ENCODE measurements at regions not wholly inside any gene's neighbourhood (a gene's known extent, or its start where the extent isn't known, plus 50 kb on each side); places are given as distances from the start of the nearest gene placed in this dataset.

DNA sequence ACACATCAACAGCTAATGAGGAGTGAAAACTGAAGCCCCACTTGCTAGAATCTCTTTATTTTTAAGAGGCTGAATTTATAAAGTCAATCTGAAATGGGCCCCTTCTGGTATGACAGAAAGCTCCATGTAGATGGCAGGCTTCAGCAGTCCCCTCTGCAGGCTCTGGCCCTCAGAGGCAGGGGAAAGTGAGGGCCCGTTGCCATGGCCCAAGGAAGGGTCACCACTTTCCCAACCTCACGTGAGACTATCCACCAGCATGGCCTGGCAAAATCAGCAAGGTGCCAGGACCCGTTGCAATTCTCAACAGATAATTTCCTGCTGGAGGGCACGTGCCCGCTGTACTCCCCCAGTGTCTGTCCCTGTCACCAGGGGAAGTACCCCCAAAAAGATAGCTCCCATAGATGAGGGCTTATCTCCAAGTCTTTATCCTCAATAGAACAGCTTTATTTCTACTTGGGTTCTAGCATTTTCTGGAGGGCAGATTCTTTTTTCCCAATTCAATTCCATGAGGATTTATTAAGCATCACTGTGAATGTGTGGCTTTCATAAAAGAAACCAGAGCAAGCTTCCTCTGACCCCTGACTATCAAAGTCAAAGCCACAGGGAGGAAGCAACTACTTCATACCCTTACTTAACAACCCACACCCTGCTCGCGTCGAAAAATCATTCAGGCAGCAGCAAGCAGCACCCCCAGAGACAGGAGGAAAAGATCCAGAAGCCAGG is 85.4 kb upstream of the FSTL4 start:
- no peaks in the 10 kb centered on the region for H3K9me3 ChIP-seq (replicated peaks in 1 of 2; ENCODE audit: control insufficient read depth in 2 of 2, insufficient read depth in 1 of 2, low read depth in 1 of 2, low read length in 2 of 2)
- H3K79me1 ChIP-seq (ENCODE audit: low read depth, low read length), result no peaks in the 10 kb centered on the region
- H3K36me3 ChIP-seq (replicated peaks in 1 of 2; ENCODE audit: control insufficient read depth in 2 of 2, insufficient read depth in 2 of 2, low read length in 2 of 2), result no peaks in the 10 kb centered on the region
- H2AK5ac ChIP-seq (ENCODE audit: low read depth, low read length), result no peak overlapping the region
- no peak overlapping the region for H4K8ac ChIP-seq (ENCODE audit: low read depth, low read length)
- no peak overlapping the region for H2BK5ac ChIP-seq (ENCODE audit: low read length)
- no peak overlapping the region for H3K4me2 ChIP-seq (ENCODE audit: insufficient read depth, low read length, poor library complexity, severe bottlenecking)
- H2AFZ ChIP-seq (ENCODE audit: low read length), result no peak overlapping the region
- H3K4ac ChIP-seq (ENCODE audit: low read length), result no peak overlapping the region
- H2BK12ac ChIP-seq (ENCODE audit: low read length), result no peak overlapping the region
- H3K4me1 ChIP-seq (ENCODE audit: control insufficient read depth in 2 of 2, insufficient read depth in 1 of 2, low read depth in 1 of 2, low read length in 2 of 2), result peaks cover 0 to 5% of the 10 kb centered on the region in 2 donors
- DNase-seq (ENCODE audit: low spot score), result no peak
- no peak overlapping the region for H3K18ac ChIP-seq (ENCODE audit: low read length)
- no peak overlapping the region for H3K27ac ChIP-seq (replicated peaks; ENCODE audit: low read length)
- peaks cover 0 to 2% (median 0%) of the 10 kb centered on the region in 3 experiments for H3K27me3 ChIP-seq (ENCODE audit: control insufficient read depth in 3 of 3, insufficient read depth in 3 of 3, low read depth in 1 of 3, low read length in 3 of 3)
- no peak overlapping the region for H2BK120ac ChIP-seq (ENCODE audit: low read depth, low read length)
- no peak overlapping the region for H3K4me3 ChIP-seq (ENCODE audit: low read length in 2 of 2)
- H3K14ac ChIP-seq (ENCODE audit: low read length), result no peak overlapping the region
- no peak overlapping the region for H2BK15ac ChIP-seq (ENCODE audit: low read length)
- H4K91ac ChIP-seq (ENCODE audit: low read depth, low read length, poor library complexity), result no peak overlapping the region
- no peak overlapping the region for H3K23ac ChIP-seq (ENCODE audit: low read depth, low read length, poor library complexity)
- WGBS, 2 donors (ENCODE audit: extremely low coverage in 2 of 2, insufficient read length in 2 of 2, insufficient replicate concordance in 1 of 2), result no CpG with 5 or more reads among the region's 8 CpGs
- H3K9ac ChIP-seq (ENCODE audit: low read depth, low read length, poor library complexity), result no peak overlapping the region

DNA sequence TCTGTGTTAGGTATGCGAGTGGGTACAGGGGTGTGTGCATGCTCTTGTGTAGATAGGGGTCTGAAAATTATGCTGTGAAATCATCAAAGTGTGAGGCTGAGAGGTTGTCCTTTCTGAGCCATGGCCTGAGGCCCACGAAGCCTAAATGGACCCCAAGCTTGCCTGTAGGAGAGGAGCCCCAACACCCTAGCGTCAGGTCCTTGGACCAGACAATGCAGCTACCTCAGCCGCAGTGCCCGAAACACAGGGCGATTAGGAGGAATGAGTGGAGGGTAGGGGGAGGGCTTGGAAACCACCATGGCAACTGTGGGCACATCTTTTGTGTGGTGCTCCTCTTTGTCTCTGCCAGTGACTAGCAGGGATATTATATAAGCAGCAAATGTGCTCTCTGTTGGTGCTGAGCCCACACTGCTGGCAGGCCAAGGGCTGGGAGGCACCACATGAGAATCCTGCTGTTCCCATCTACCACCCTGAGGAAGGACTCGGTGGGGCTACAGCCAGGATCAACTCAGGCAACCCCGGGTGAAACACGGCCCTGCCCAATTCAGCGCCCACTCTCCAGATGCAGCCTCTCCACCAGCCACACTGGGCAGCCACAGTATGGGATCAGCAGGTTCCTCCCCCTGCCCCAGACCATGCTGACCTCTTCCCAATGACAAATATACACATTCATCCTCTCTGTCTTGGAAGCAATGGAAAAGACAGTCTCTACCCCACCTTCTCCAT is 84.6 kb upstream of the FSTL4 start:
- no peak overlapping the region for H4K91ac ChIP-seq (ENCODE audit: low read depth, low read length, poor library complexity)
- no peak overlapping the region for H2BK120ac ChIP-seq (ENCODE audit: low read depth, low read length)
- no CpG with 5 or more reads among the region's 10 CpGs for WGBS, 2 donors (ENCODE audit: extremely low coverage in 2 of 2, insufficient read length in 2 of 2, insufficient replicate concordance in 1 of 2)
- no peak overlapping the region for H3K14ac ChIP-seq (ENCODE audit: low read length)
- no peak overlapping the region for H3K4me2 ChIP-seq (ENCODE audit: insufficient read depth, low read length, poor library complexity, severe bottlenecking)
- no peak overlapping the region for H2BK15ac ChIP-seq (ENCODE audit: low read length)
- no peak overlapping the region for H3K27ac ChIP-seq (replicated peaks; ENCODE audit: low read length)
- H3K9me3 ChIP-seq (replicated peaks in 1 of 2; ENCODE audit: control insufficient read depth in 2 of 2, insufficient read depth in 1 of 2, low read depth in 1 of 2, low read length in 2 of 2), result no peaks in the 10 kb centered on the region
- H3K36me3 ChIP-seq (replicated peaks in 1 of 2; ENCODE audit: control insufficient read depth in 2 of 2, insufficient read depth in 2 of 2, low read length in 2 of 2), result no peaks in the 10 kb centered on the region
- H2AK5ac ChIP-seq (ENCODE audit: low read depth, low read length), result no peak overlapping the region
- DNase-seq (ENCODE audit: low spot score), result no peak
- no peak overlapping the region for H3K23ac ChIP-seq (ENCODE audit: low read depth, low read length, poor library complexity)
- no peak overlapping the region for H2BK12ac ChIP-seq (ENCODE audit: low read length)
- H4K8ac ChIP-seq (ENCODE audit: low read depth, low read length), result no peak overlapping the region
- H2BK5ac ChIP-seq (ENCODE audit: low read length), result no peak overlapping the region
- H2AFZ ChIP-seq (ENCODE audit: low read length), result no peak overlapping the region
- no peaks in the 10 kb centered on the region for H3K79me1 ChIP-seq (ENCODE audit: low read depth, low read length)
- H3K4ac ChIP-seq (ENCODE audit: low read length), result no peak overlapping the region
- H3K27me3 ChIP-seq (ENCODE audit: control insufficient read depth in 3 of 3, insufficient read depth in 3 of 3, low read depth in 1 of 3, low read length in 3 of 3), result peaks cover 0 to 2% (median 0%) of the 10 kb centered on the region in 3 experiments
- no peak overlapping the region for H3K4me3 ChIP-seq (ENCODE audit: low read length in 2 of 2)
- H3K4me1 ChIP-seq (ENCODE audit: control insufficient read depth in 2 of 2, insufficient read depth in 1 of 2, low read depth in 1 of 2, low read length in 2 of 2), result peaks cover 0 to 5% of the 10 kb centered on the region in 2 donors
- H3K18ac ChIP-seq (ENCODE audit: low read length), result peak overlapping the region; percentile 11
- no peak overlapping the region for H3K9ac ChIP-seq (ENCODE audit: low read depth, low read length, poor library complexity)

DNA sequence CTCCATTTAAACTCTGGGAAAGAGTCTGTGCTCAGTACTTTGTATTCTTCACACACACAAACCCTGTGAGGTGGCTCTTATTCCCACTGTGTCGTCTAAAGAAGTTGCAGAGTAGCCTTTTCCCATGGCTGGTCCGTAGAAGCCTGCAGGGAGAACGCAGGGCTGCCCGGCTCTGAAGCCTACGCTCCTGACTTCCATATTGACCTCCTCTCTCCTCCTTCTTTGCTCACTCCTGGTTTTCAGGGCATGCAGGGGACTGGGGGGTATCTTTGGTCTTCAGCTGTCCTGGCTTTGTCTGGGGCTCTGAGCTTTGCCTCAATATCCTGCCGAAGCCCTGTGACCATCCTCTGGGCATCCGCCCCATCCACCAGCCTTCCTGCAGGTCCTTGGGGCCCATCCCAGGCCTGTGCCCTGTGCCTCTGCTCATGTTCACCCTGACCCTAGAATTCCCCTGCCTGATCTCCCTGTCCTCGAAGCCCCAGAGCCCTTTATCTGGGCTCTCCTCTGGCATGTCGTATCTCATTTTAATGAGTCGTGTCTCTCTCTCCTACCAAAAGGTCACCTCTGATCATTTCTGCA is 83.8 kb upstream of the FSTL4 start:
- Histone ChIP-seq H3K4ac (ENCODE audit: low read length) (no peak overlapping the region), H3K9ac (ENCODE audit: low read depth, low read length, poor library complexity) (no peak overlapping the region), H2AFZ (ENCODE audit: low read length) (no peak overlapping the region), H3K79me1 (ENCODE audit: low read depth, low read length) (no peaks in the 10 kb centered on the region), H3K4me1 (ENCODE audit: control insufficient read depth in 2 of 2, insufficient read depth in 1 of 2, low read depth in 1 of 2, low read length in 2 of 2) (peaks cover 0 to 5% of the 10 kb centered on the region in 2 donors), H2BK15ac (ENCODE audit: low read length) (no peak overlapping the region), H3K4me3 (ENCODE audit: low read length in 2 of 2) (no peak overlapping the region), H3K18ac (ENCODE audit: low read length) (no peak overlapping the region), H3K9me3 (replicated peaks in 1 of 2; ENCODE audit: control insufficient read depth in 2 of 2, insufficient read depth in 1 of 2, low read depth in 1 of 2, low read length in 2 of 2) (no peaks in the 10 kb centered on the region), H3K27ac (replicated peaks; ENCODE audit: low read length) (no peak overlapping the region), H3K27me3 (ENCODE audit: control insufficient read depth in 3 of 3, insufficient read depth in 3 of 3, low read depth in 1 of 3, low read length in 3 of 3) (peaks cover 0 to 2% (median 0%) of the 10 kb centered on the region in 3 experiments), H4K91ac (ENCODE audit: low read depth, low read length, poor library complexity) (peak overlapping the region; percentile 11), H3K4me2 (ENCODE audit: insufficient read depth, low read length, poor library complexity, severe bottlenecking) (no peak overlapping the region), H3K36me3 (replicated peaks in 1 of 2; ENCODE audit: control insufficient read depth in 2 of 2, insufficient read depth in 2 of 2, low read length in 2 of 2) (no peaks in the 10 kb centered on the region), H3K14ac (ENCODE audit: low read length) (no peak overlapping the region), H2AK5ac (ENCODE audit: low read depth, low read length) (no peak overlapping the region), H2BK5ac (ENCODE audit: low read length) (no peak overlapping the region), H4K8ac (ENCODE audit: low read depth, low read length) (no peak overlapping the region), H3K23ac (ENCODE audit: low read depth, low read length, poor library complexity) (no peak overlapping the region), H2BK12ac (ENCODE audit: low read length) (no peak overlapping the region), H2BK120ac (ENCODE audit: low read depth, low read length) (no peak overlapping the region)
- no CpG with 5 or more reads among the region's 10 CpGs for WGBS, 2 donors (ENCODE audit: extremely low coverage in 2 of 2, insufficient read length in 2 of 2, insufficient replicate concordance in 1 of 2)
- no peak for DNase-seq (ENCODE audit: low spot score)

DNA sequence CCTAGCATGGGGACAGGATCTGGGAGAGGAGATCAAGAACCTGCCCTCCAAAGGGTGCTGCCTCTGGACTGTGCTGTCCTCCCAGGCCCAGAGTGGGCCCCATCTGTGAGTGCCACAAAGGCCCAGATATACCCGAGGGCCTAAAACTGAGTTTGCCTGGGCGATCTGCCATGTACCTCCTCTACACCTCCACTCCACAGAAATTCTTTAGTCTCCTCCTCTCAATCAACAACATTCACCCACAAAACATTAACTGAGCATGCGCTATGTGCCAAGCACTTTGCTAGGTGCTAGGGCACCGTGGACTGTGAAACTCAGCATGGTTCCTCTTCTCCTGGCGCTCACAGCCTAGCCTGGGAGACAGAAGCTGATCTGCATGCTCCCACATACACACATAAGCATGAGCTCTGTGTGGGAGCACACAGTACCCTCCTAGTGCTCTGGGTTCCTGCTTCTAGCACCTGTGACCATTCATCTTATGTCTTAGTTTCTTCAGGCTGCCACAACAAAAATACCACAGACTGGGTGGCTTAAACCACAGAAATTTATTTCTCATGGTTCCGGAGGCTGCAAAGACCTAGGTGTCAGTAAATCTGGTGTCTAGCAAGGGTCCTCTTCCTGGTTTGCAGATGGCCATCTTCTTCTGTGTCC is 82.0 kb upstream of the FSTL4 start:
- Histone ChIP-seq H3K4me3 (ENCODE audit: low read length in 2 of 2) (no peak overlapping the region), H3K27me3 (ENCODE audit: control insufficient read depth in 3 of 3, insufficient read depth in 3 of 3, low read depth in 1 of 3, low read length in 3 of 3) (peaks cover 0 to 2% (median 0%) of the 10 kb centered on the region in 3 experiments), H3K9me3 (replicated peaks in 1 of 2; ENCODE audit: control insufficient read depth in 2 of 2, insufficient read depth in 1 of 2, low read depth in 1 of 2, low read length in 2 of 2) (no peaks in the 10 kb centered on the region), H3K27ac (replicated peaks; ENCODE audit: low read length) (no peak overlapping the region), H3K23ac (ENCODE audit: low read depth, low read length, poor library complexity) (no peak overlapping the region), H4K8ac (ENCODE audit: low read depth, low read length) (no peak overlapping the region), H2BK15ac (ENCODE audit: low read length) (no peak overlapping the region), H2BK5ac (ENCODE audit: low read length) (no peak overlapping the region), H2BK12ac (ENCODE audit: low read length) (no peak overlapping the region), H2BK120ac (ENCODE audit: low read depth, low read length) (no peak overlapping the region), H3K36me3 (replicated peaks in 1 of 2; ENCODE audit: control insufficient read depth in 2 of 2, insufficient read depth in 2 of 2, low read length in 2 of 2) (no peaks in the 10 kb centered on the region), H2AFZ (ENCODE audit: low read length) (no peak overlapping the region), H4K91ac (ENCODE audit: low read depth, low read length, poor library complexity) (no peak overlapping the region), H2AK5ac (ENCODE audit: low read depth, low read length) (no peak overlapping the region), H3K18ac (ENCODE audit: low read length) (no peak overlapping the region), H3K4me2 (ENCODE audit: insufficient read depth, low read length, poor library complexity, severe bottlenecking) (no peak overlapping the region), H3K4ac (ENCODE audit: low read length) (no peak overlapping the region), H3K79me1 (ENCODE audit: low read depth, low read length) (no peaks in the 10 kb centered on the region), H3K9ac (ENCODE audit: low read depth, low read length, poor library complexity) (no peak overlapping the region), H3K14ac (ENCODE audit: low read length) (no peak overlapping the region), H3K4me1 (ENCODE audit: control insufficient read depth in 2 of 2, insufficient read depth in 1 of 2, low read depth in 1 of 2, low read length in 2 of 2) (peaks cover 0 to 3% of the 10 kb centered on the region in 2 donors)
- WGBS, 2 donors (ENCODE audit: extremely low coverage in 2 of 2, insufficient read length in 2 of 2, insufficient replicate concordance in 1 of 2), result no CpG with 5 or more reads among the region's 6 CpGs
- no peak for DNase-seq (ENCODE audit: low spot score)
